Thyroid gland (tissue), 4 donors: ENCODE measurements at regions not wholly inside any gene's neighbourhood (a gene's known extent, or its start where the extent isn't known, plus 50 kb on each side); places are given as distances from the start of the nearest gene placed in this dataset.

Experiments
- DNase-seq, 2 donors: peaks; one replicate each; pipeline ENCODE4 v3.0.0-alpha.2; 2019
- H3K27ac ChIP-seq, 3 donors: fragments of 200-600 bp; sonication (generic); 1 replicate in 2 of 3; 2 replicates in 1 of 3; pipeline ENCODE4 v1.5.1; 2016 to 2019; ENCODE audit warnings: mild to moderate bottlenecking in 1 of 3, moderate library complexity in 1 of 3
- H3K27me3 ChIP-seq: fragments of 200-600 bp; sonication (generic); one replicate; pipeline ENCODE4 v1.5.1; 2019
- H3K36me3 ChIP-seq, 2 donors: fragments of 200-600 bp; sonication (generic); one replicate each; pipeline ENCODE4 v1.5.1; 2016 to 2019
- H3K4me1 ChIP-seq, 2 donors: fragments of 200-600 bp; sonication (generic); one replicate each; pipeline ENCODE4 v1.5.1; 2017 to 2019
- H3K4me3 ChIP-seq, 3 donors: fragments of 200-600 bp; sonication (generic); replicated peaks in 1 of 3; 1 replicate in 2 of 3; 2 replicates in 1 of 3; pipeline ENCODE4 v1.5.1; 2016; ENCODE audit warnings: mild to moderate bottlenecking in 1 of 3
- H3K9me3 ChIP-seq: fragments of 200-600 bp; sonication (generic); one replicate; pipeline ENCODE4 v1.5.1; 2017
- POLR2A ChIP-seq, 2 donors: fragments of 450-650 bp; IDR thresholded peaks; one replicate each; pipeline ENCODE4 v1.6.1; 2017; ENCODE audit warnings: antibody characterized with exemption in 2 of 2, mild to moderate bottlenecking in 2 of 2, moderate library complexity in 1 of 2
- WGBS, 2 donors: methylation state at CpG; one replicate each; pipeline ENCODE4 v1.1.5; 2017; 5-methylcytosine and 5-hydroxymethylcytosine counted together
- intact Hi-C: fragments of 100-400 bp; cut with DNase I; formaldehyde crosslinking; loops from one replicate; pipeline ENCODE4 v1.15.1; 2023
- TF ChIP-seq, protein P1 (sequence below), 6 experiments: fragments of 200-600 bp in 3 of 6; fragments of 450-650 bp in 3 of 6; sonication (generic) in 3 of 6; IDR thresholded peaks; one replicate each; pipeline ENCODE4 v1.5.1; 2016 to 2019; ENCODE audit warnings: antibody characterized with exemption in 6 of 6, mild to moderate bottlenecking in 2 of 6, inconsistent platforms in 1 of 6, moderate library complexity in 1 of 6

DNA sequence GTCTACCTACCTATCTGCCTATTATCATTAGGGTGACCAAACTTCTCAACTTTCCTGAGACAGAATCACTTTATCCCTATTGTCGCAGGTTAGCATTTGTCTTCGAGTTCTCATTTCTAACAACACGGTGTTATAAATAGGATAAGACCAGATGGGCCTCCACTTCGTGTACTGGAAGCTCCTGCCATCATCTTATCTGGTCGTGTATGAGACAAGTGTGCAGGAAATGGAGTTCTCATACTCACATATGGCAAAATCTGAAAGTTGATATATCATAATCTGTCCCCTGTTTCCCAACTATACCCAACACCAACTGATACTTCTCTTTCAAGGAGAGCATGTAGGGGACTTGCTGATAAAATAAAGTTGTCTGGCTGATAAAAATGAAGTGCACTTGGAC is 287.4 kb upstream of the FOXK1 start:
- Histone ChIP-seq H3K4me3 (no peak overlapping the region), H3K9me3 (no peaks in the 10 kb centered on the region), H3K4me1 (no peaks in the 10 kb centered on the region), H3K27me3 (no peaks in the 10 kb centered on the region), H3K27ac (no peak overlapping the region), H3K36me3 (no peaks in the 10 kb centered on the region)
- intact Hi-C loops, result no loop called here
- 79 to 82% methylated on average over 5 of the region's 5 CpGs for WGBS, 2 donors
- DNase-seq, result no peak
- TF ChIP-seq, protein P1, sequence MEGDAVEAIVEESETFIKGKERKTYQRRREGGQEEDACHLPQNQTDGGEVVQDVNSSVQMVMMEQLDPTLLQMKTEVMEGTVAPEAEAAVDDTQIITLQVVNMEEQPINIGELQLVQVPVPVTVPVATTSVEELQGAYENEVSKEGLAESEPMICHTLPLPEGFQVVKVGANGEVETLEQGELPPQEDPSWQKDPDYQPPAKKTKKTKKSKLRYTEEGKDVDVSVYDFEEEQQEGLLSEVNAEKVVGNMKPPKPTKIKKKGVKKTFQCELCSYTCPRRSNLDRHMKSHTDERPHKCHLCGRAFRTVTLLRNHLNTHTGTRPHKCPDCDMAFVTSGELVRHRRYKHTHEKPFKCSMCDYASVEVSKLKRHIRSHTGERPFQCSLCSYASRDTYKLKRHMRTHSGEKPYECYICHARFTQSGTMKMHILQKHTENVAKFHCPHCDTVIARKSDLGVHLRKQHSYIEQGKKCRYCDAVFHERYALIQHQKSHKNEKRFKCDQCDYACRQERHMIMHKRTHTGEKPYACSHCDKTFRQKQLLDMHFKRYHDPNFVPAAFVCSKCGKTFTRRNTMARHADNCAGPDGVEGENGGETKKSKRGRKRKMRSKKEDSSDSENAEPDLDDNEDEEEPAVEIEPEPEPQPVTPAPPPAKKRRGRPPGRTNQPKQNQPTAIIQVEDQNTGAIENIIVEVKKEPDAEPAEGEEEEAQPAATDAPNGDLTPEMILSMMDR (IDR thresholded peaks at IDR 0.05), result no peak
- TF ChIP-seq POLR2A (IDR thresholded peaks at IDR 0.05), result no peak

DNA sequence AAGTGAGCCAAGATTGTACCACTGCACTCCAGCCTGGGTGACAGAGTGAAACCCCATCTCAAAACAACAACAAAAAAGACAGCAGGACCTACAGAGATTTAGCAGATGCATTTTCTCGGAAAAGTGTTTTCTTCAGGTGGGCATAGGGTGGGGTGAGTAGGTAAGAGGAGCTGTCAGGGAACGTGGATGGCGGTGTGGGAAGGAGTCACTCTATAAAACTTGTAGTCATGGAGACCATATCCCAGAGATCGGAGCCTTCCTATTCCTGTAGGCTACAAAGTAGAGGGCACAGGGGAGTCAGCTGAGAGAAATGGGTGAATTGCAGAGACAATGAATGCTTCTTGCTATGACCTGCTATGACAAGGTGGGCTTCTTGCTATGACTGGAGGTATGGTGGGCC is 283.0 kb upstream of the FOXK1 start:
- 92 to 93% methylated on average over 4 of the region's 4 CpGs for WGBS, 2 donors
- no peak for DNase-seq
- no peaks in the 10 kb centered on the region for H3K27me3 ChIP-seq
- H3K27ac ChIP-seq, result no peak overlapping the region
- H3K4me3 ChIP-seq, result no peak overlapping the region
- H3K4me1 ChIP-seq, result no peaks in the 10 kb centered on the region
- H3K9me3 ChIP-seq, result no peaks in the 10 kb centered on the region
- intact Hi-C loops, result no loop called here
- H3K36me3 ChIP-seq, result no peaks in the 10 kb centered on the region
- TF ChIP-seq, protein P1 (IDR thresholded peaks at IDR 0.05), result no peak
- no peak for TF ChIP-seq POLR2A (IDR thresholded peaks at IDR 0.05)

DNA sequence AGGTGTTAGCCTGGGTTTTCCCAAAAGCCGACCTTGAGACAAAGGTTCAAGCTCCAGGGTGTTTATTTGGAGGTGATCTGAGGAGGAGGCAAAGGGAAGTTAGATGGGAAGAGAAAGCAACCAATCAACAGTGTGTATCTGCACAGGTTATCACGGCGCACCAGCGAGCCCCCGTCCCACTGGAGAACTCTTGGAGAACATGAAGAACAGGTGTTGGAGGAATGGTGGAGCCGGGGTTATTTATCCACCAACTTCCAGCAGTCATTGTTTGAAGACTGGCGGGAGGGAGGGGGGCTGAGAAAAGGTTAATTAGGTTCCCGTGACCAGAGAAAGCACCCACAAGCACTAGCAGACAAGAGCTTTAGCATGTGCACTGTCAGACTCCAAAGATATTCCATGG is 282.5 kb upstream of the FOXK1 start:
- TF ChIP-seq, protein P1 (IDR thresholded peaks at IDR 0.05), result no peak
- TF ChIP-seq POLR2A (IDR thresholded peaks at IDR 0.05), result no peak
- intact Hi-C loops, result no loop called here
- Histone ChIP-seq H3K4me1 (no peaks in the 10 kb centered on the region), H3K27ac (no peak overlapping the region), H3K36me3 (no peaks in the 10 kb centered on the region), H3K9me3 (no peaks in the 10 kb centered on the region), H3K4me3 (no peak overlapping the region), H3K27me3 (no peaks in the 10 kb centered on the region)
- WGBS, 2 donors, result 85 to 89% methylated on average over 8 of the region's 8 CpGs
- DNase-seq, result no peak

DNA sequence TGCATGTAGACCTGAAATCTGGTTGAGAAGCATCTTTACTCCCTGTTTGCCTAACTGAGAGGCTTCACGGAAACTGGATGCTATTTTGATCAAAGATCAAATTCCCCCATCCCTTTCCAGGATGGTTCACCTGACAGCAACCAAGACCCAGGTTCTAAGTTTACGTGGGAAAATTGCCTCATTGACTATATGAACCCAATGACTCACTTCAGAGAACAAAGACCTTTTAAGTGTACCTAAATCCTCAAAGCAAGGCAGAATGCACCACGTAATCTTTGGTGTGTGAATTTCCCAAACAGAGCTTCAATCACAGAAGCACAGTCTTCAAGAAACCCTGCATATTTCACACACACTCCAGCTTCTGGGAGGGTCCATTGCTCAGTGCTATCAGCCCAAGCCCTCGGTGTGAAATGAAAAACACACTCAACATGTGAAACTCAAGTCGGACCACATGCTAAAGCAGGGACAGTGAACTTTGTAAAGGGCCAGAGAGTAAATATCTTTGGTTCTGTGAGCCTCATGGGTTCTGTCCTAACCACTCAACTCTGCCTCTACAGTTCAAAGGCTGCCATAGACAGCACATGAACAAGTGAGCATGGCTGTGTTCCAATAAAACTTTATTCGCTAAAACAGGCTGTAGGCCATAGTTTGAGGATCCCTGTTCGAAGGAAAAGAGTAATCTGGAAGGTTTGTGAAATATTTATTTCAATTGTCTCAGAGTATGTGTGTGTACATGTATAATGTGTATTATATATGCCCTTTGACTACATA is 275.6 kb upstream of the FOXK1 start:
- TF ChIP-seq, protein P1 (IDR thresholded peaks at IDR 0.05), result no peak
- no peak for TF ChIP-seq POLR2A (IDR thresholded peaks at IDR 0.05)
- intact Hi-C loops, result no loop called here
- no peak overlapping the region for H3K27ac ChIP-seq
- H3K9me3 ChIP-seq, result no peaks in the 10 kb centered on the region
- WGBS, 2 donors, result 74 to 82% methylated on average over 7 of the region's 7 CpGs
- H3K27me3 ChIP-seq, result no peaks in the 10 kb centered on the region
- no peaks in the 10 kb centered on the region for H3K36me3 ChIP-seq
- DNase-seq, result no peak
- H3K4me3 ChIP-seq, result no peak overlapping the region
- H3K4me1 ChIP-seq, result no peaks in the 10 kb centered on the region

DNA sequence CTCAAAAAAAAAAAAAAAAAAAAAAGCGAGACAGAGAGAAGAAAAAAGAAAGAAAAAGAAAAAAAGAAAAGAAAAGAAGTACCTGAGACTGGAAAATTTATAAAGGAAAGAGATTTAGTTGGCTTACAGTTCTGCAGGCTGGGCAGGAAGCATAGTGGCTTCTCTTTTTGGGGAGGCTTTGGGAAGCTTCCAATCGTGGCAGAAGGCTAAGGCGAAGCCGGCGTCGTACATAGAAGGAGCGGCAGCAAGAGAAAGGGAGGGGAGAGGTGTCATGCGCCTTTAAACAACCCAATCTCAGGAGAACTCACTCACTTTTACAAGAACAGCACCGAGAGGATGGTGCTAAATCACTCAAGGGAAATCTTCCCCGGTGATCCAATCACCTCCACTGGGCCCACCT is 272.1 kb upstream of the FOXK1 start:
- Histone ChIP-seq H3K9me3 (no peaks in the 10 kb centered on the region), H3K4me3 (no peak overlapping the region), H3K27ac (no peak overlapping the region), H3K36me3 (no peaks in the 10 kb centered on the region), H3K27me3 (no peaks in the 10 kb centered on the region), H3K4me1 (no peaks in the 10 kb centered on the region)
- 83 to 85% methylated on average over 10 of the region's 10 CpGs for WGBS, 2 donors
- no peak for DNase-seq
- intact Hi-C loops, result loop anchor here (10.0 kb wide), 1 partner anchor 55 kb away; no protein-coding TSS in a partner anchor
- TF ChIP-seq, protein P1 (IDR thresholded peaks at IDR 0.05), result no peak
